AG04450 (cell line): ENCODE measurements at regions not wholly inside any gene's neighbourhood (a gene's known extent, or its start where the extent isn't known, plus 50 kb on each side); places are given as distances from the start of the nearest gene placed in this dataset.

Experiments
- CTCF ChIA-PET: fragments of 300-600, 350-600 bp; formaldehyde crosslinking; extraction: SDS; loops from one replicate; lab custom pipeline; 2022; ENCODE audit warnings: antibody characterized with exemption, inconsistent platforms; lab: Charles Lee
- POLR2A ChIA-PET: fragments of 350-600 bp; formaldehyde crosslinking; extraction: SDS; loops from one replicate; lab custom pipeline; 2021; ENCODE audit warnings: antibody characterized with exemption, inconsistent platforms; lab: Yijun Ruan, JAX
- DNase-seq: peaks from one replicate; pipeline ENCODE4 v3.0.0-alpha.2; 2011; ENCODE audit warnings: low read depth, low spot score
- H3K27ac ChIP-seq: one replicate; pipeline ENCODE4 v1.5.1; 2012; ENCODE audit warnings: low read depth, low read length, control low read depth
- H3K27me3 ChIP-seq: one replicate; pipeline ENCODE4 v1.6.0; 2012; ENCODE audit warnings: low read length; ENCODE audit not compliant: control insufficient read depth, insufficient read depth
- H3K4me3 ChIP-seq: 2 replicates; pipeline ENCODE4 v1.5.1; 2011; ENCODE audit warnings: mild to moderate bottlenecking, low read depth, low read length, control low read depth
- H3K9me3 ChIP-seq: 2 replicates; pipeline ENCODE4 v1.5.1; 2012; ENCODE audit warnings: low read length; ENCODE audit not compliant: control insufficient read depth, insufficient read depth
- TF ChIP-seq, protein P1 (sequence below): IDR thresholded peaks from 2 replicates; pipeline ENCODE4 v1.5.1; 2011; ENCODE audit warnings: low read depth, low read length, control low read depth, inconsistent platforms

DNA sequence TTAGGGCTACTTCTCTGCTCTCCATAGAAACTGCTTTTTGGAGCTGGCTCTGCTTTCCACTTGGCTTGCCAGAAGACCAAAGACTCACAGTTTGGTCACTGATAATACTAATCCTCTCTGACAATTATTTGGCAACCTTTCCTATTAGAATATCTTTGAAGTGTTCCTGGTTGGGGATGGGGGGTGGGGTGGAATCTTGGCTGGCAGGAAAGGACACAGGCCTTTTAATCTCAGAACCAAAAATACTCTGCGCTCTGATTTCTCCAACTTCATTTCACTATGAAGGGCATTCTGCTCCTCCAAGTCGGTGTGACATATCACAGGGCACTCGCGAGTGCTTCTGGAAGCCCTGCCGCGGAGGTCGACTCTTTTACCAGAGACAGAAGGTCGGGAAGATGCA is 1329.0 kb upstream of the WWC1 start:
- CTCF ChIA-PET: no interaction called here
- POLR2A ChIA-PET: no interaction called here
- Histone ChIP-seq H3K27ac (no peak overlapping the region), H3K27me3 (no peaks in the 10 kb centered on the region), H3K4me3 (no peak overlapping the region), H3K9me3 (peaks cover 12% of the 10 kb centered on the region; the same call in 1 of the 2 replicates)
- no peak for DNase-seq
- TF ChIP-seq, protein P1, sequence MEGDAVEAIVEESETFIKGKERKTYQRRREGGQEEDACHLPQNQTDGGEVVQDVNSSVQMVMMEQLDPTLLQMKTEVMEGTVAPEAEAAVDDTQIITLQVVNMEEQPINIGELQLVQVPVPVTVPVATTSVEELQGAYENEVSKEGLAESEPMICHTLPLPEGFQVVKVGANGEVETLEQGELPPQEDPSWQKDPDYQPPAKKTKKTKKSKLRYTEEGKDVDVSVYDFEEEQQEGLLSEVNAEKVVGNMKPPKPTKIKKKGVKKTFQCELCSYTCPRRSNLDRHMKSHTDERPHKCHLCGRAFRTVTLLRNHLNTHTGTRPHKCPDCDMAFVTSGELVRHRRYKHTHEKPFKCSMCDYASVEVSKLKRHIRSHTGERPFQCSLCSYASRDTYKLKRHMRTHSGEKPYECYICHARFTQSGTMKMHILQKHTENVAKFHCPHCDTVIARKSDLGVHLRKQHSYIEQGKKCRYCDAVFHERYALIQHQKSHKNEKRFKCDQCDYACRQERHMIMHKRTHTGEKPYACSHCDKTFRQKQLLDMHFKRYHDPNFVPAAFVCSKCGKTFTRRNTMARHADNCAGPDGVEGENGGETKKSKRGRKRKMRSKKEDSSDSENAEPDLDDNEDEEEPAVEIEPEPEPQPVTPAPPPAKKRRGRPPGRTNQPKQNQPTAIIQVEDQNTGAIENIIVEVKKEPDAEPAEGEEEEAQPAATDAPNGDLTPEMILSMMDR: no peak

GRCh38 chr5:166963596-166963995 is 1327.8 kb upstream of the WWC1 start:
- H3K4me3 ChIP-seq: no peak overlapping the region
- no peak for DNase-seq
- H3K27ac ChIP-seq: no peak overlapping the region
- TF ChIP-seq, protein P1: no peak
- POLR2A ChIA-PET: no interaction called here
- CTCF ChIA-PET: no interaction called here
- H3K9me3 ChIP-seq: peaks cover 12% of the 10 kb centered on the region; the same call in 1 of the 2 replicates
- no peaks in the 10 kb centered on the region for H3K27me3 ChIP-seq

- Histone ChIP-seq H3K4me3 (no peak overlapping the region), H3K27ac (no peak overlapping the region), H3K27me3 (no peaks in the 10 kb centered on the region), H3K9me3 (peaks cover 14% of the 10 kb centered on the region)
- no peak for DNase-seq
- TF ChIP-seq, protein P1: no peak
- ChIA-PET CTCF (no interaction called here), POLR2A (no interaction called here)
These were observed 1313.5 kb upstream of the WWC1 start for GRCh38 chr5:166977911-166978422.

DNA sequence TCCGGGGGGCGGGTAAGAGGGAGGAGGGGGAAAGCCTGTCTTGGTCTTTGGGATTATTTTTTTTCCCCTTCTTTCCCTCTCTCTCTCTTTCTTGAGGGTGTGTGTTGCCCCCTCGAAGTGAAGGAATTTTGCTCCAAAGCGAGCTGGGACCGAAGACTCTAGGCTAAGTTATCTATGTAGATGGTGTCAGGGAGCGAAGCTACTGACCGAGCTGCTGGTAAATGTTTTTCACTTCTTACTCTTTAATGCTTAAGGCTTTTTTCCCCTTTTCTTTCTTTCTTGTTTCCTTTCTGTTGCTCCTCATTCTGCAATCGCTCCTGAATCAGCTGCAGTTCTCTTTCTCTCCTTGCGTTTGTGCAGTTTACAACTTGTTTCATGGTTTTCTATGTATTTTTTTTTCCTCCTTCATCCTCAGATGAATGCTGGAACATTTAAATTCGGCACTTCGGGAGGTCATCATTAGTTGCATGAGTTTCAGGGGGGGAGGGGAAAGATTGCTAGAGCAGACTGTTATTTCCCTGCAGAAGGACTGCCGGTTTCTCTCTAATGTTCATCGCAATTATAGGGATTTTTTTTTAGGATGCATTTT is 1312.0 kb upstream of the WWC1 start:
- no peaks in the 10 kb centered on the region for H3K27me3 ChIP-seq
- H3K9me3 ChIP-seq: peaks cover 13% of the 10 kb centered on the region
- no peak overlapping the region for H3K4me3 ChIP-seq
- no peak overlapping the region for H3K27ac ChIP-seq
- no peak for DNase-seq
- TF ChIP-seq, protein P1: no peak
- ChIA-PET CTCF (no interaction called here), POLR2A (no interaction called here)

- peaks cover 10% of the 10 kb centered on the region for H3K9me3 ChIP-seq
- POLR2A ChIA-PET: no interaction called here
- no peak overlapping the region for H3K27ac ChIP-seq
- H3K27me3 ChIP-seq: no peaks in the 10 kb centered on the region
- TF ChIP-seq, protein P1: no peak
- CTCF ChIA-PET: no interaction called here
- DNase-seq: no peak
- no peak overlapping the region for H3K4me3 ChIP-seq
These were observed 1310.8 kb upstream of the WWC1 start for GRCh38 chr5:166980666-166981065.
